ENCODE measurements at regions not wholly inside any gene's neighbourhood (a gene's known extent, or its start where the extent isn't known, plus 50 kb on each side); places are given as distances from the start of the nearest gene placed in this dataset.
"Not testable (repeated sequence)": the region's sequence is repeated elsewhere in the genome, so short reads cannot be mapped to it uniquely, and the experiment has no call there.

DNA sequence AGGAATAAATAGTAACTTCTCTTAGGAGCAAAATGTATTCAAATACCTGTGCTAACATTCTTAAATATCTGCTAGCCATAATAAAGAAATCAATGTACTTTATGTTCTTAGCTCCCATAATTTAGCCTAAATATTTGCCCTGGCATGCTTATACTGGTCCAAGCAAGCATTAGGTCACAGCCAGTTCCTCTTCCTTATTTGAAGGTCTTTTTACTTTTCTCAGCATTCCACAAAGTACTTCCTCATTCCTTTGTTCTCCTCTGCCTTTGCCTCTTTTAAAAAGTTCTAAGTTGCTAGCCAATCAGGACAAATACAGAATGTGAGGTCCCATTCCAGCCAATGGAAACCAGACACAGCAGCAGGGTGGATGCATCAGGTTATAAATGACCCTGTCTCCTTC lies 102.9 kb upstream of the INTU start:
- not testable (repeated sequence) for DNase-seq

GRCh38 chr4:127533028-127533700 lies 99.6 kb upstream of the INTU start:
- no peak for DNase-seq

- DNase-seq = no peak
These were observed 98.5 kb upstream of the INTU start for GRCh38 chr4:127534041-127534825.

DNA sequence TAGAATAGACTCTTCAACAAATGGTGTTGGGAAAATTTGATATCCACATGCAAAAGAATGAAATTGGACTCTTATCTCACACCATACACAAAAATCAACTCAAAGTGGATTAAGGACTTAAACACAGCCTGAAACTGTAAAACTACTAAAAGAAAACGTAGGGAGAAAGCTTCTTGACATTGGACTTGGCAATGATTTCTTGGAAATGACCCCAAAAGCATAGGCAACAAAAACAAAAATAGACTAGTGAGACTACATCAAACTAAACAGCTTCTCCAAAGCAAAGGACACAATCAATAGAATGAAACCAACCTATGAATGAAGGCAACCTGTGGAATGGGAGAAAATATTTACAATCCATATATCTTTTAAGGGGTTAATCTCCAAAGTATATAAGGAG lies 94.7 kb upstream of the INTU start:
- DNase-seq = no peak

DNA sequence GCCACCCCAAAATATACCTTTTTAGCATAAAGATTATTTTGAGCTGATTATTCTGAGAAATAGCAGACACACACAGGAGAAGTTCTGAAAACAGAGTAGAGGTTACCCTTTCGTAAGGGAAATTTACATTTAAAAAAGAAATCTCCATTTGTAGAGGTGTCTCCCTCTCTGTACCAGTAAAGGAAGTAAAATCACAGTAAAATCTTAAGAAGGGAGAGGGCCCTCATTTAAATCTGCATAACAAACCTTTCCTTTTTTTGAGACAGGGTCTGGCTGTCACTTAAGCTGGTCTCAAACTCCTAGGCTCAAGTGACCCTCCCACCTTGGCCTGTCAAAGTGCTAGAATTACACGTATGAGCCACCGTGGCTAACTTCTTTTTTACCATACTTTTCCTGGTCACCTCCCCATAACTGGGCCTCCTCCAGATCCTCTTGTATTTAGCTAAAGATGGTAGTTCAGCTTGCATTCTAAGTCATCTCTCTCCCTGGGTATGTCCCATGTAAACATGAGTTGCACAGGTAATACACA lies 92.2 kb upstream of the INTU start:
- no peak for DNase-seq

DNA sequence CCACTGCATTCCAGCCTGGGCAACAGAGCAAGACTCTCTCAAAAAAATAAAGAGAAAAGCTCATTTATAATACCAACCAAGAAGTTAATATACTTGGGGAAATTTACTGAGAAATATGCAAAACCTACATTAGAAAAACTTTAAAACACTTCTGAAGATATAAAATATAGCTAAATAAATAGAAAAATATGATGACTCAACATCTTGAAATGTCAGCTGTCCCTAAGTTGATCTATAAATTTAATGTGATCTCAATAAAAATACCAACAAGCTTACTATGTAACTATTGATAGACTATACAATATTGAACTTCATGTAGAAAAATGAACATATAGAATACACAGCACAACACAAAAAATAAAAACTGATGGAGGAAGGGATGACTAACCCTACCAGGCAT lies 87.5 kb upstream of the INTU start:
- no peak for DNase-seq

GRCh38 chr4:127548990-127549925 lies 83.5 kb upstream of the INTU start:
- DNase-seq = peak; percentile 54

GRCh38 chr4:127555106-127555505 lies 77.7 kb upstream of the INTU start:
- no peak for DNase-seq

- DNase-seq = no peak
These were observed 74.7 kb upstream of the INTU start for GRCh38 chr4:127558088-127558487.

DNA sequence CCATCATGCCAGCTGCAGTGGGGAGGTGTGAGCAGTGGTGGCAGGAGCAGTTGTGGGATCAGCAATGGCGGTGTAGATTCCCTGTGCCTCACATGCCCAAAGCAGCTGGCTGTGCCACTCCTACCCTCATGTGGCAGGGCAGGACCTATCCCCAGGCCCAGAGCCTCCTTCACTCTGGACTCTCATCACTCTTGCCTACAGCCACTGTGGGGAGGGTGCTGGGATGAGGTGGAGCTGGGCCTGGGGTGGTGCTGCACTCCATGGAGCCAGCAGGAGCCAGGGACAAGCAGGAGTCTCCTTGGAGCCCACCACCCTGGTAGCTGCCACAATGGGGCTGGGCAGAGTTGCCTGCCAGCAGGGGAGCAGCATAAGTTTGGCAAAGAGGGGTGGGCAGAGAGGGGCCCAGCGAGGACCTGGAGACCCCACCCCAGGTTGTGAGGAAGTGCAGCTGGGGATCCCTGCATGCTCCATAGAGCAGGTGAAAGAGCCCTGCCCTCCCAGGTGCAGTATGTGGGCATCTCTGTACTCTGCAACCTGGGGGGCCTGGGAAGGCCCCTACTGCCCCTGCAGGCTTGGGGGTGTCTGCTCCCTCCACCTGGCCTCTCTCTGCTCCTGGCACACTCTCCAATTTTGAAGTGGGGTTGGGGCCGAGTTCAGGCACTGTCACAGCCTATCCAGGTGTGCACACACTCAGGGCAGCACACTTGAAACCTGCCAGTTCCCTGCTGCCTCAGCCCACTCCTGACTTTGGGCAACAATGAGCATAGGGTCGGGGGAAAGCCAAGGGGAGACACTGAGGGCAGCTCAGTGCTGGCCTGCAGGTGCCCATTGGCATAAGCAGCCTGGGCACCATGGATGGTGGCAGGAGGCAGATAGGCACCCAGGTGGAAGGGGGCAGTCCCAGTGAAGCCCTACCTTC lies 74.0 kb upstream of the INTU start:
- DNase-seq = no peak

DNA sequence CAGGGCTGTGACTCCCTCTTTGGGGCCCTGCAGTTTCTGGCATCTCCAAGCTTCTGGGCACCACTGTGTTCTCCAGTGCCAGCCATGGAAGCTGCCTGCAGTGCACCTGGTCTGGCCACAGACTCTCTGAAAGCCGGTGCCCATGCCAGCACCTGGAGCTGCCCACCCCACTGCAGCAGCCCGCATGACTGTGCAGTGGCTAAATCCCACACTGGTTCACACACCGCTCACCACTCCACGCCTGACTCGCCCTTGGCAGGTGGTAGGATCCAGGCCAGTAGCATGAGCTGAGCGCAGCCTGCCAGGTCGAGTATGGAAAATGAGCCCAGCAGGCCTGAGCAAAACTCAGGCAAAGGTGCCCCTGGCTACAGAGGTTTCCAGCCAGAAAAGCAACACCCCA lies 72.8 kb upstream of the INTU start:
- DNase-seq = no peak

- DNase-seq = no peak
These were observed 72.0 kb upstream of the INTU start for GRCh38 chr4:127560755-127561154.

DNA sequence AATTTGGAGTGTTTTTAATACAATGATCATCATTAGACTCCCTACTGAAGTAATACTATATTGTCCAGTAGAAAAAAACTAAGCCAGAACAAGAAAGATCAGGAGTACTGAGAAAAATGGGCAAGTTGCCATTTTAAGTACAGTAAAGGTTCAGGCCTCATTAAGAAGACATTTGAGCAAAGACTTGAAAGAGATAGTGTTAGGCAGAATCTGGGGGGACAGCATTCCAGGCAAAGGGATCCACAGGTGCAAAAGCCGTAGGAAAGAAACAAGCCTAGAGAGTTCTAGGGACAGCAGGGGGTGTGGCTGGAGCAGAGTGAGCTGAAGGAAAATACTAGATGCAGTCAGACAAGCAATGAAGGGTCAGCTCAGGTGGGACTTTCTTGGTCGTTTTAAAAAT lies 58.1 kb upstream of the INTU start:
- DNase-seq = no peak

DNA sequence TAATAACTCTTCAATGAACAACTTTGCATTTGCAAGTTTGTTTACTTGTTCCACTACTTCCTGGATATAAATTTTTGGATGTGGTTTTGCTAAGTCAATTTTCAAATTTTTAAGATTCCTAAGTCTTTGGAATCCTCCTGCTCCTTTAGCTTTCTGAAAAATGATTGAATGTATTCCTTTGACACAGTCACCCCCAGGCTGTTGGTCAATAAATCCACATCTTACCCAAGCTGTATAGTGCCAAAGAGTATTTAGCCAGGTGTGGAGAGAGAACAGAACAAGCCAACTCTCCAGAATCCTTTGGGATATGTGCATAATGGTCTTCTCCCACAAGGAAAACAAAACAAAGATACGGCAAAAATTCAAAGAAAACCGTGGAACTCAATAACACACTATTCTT lies 56.9 kb upstream of the INTU start:
- no peak for DNase-seq

DNA sequence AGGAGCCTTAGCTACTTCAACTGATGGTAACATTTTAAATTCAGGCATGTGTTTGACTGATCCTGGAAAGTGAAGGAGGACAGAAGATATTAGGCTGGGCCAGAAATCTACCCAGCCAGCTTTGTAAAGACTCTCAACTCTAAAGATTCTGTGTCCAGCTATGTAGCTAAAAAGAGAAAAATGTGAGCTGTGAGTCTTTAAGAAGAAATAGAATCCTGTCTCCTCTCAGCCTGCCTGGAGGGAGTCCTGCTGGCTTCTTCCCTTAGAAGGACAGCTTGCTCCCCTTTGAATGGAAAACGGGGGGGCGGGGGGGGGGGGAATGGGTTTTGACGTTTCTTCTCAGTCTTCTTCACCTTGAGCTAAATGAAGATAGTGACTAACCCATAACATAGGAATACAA lies 54.3 kb upstream of the INTU start:
- no peak for DNase-seq

- no peak for DNase-seq
These were observed 53.8 kb upstream of the INTU start for GRCh38 chr4:127578967-127579366.

DNA sequence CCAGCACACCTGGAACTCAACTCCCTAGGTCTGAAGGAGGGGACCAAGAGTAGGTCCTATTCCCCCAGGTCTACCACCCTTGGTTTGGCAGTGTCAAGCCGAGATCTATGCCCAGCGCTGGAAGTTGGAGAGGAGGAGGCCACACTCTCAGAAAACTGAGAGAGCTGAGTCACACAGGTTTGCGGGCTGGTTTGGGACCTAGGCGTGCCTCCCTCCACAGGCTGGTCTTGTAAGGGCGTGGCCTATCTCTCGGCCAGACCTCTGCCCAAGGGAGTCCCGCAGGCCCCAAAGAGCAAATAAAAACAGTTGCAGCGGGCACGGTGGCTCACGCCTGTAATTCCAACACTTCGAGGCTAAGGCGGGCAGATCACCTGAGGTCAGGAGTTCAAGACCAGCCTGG lies 52.9 kb upstream of the INTU start:
- DNase-seq = no peak

DNA sequence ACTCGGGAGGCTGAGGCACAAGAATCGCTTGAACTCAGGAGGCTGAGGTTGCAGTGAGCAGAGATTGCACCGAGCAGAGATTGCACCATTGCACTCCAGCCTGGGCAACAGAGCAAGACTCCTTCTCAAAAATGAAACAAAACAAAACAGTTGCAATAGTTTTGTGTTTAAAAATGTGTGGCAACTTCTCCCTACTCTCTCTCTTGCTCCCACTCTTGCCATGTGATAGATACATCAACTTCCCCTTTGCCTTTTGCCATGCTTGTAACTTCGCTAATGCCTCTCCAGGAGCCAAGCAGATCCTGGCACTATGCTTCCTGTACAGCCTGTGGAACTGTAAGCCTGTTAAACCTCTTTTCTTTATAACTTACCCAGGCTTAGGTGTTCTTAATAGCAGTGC lies 52.5 kb upstream of the INTU start:
- DNase-seq = no peak

GRCh38 chr4:127580891-127581290 lies 51.9 kb upstream of the INTU start:
- no peak for DNase-seq

All from fibroblast of skin of right biceps (primary cell).